GM23248 (cell line): ENCODE measurements at regions not wholly inside any gene's neighbourhood (a gene's known extent, or its start where the extent isn't known, plus 50 kb on each side); places are given as distances from the start of the nearest gene placed in this dataset.

ENCODE experiments used
- EZH2 ChIP-seq: fragments of 200-600 bp; sonication (generic); IDR thresholded peaks from 2 replicates; pipeline ENCODE4 v1.6.1; 2018; ENCODE audit warnings: antibody characterized with exemption, mild to moderate bottlenecking; ENCODE audit not compliant: insufficient read depth, poor library complexity, severe bottlenecking
- EZH2phosphoT487 ChIP-seq: fragments of 200-600 bp; sonication (generic); IDR thresholded peaks from 2 replicates; pipeline ENCODE4 v1.6.1; 2018; ENCODE audit warnings: antibody characterized with exemption, moderate library complexity, mild to moderate bottlenecking, low read depth; ENCODE audit not compliant: insufficient read depth

DNA sequence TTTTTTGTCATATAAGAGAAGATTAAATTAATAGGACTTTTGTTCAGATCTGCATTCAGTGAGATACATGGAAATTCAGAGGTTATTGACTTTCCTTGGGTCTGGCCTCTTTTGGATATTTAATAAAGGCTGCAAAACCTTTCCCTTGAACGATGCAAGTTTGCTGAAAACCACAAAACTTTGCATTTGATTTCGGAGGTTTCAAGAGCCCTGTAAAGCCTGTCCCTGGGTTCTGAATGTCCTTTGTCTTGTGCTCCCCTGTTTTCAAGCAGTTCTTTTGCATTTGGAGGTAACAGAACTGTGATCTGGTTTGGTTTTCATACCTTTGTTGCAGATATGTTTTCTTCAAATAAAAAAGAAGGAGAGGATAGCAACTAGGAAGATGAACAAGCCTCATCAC, 188.1 kb upstream of the DMRT1 start:
- TF ChIP-seq EZH2 (no peak), EZH2phosphoT487 (no peak)
